ENCODE measurements at regions not wholly inside any gene's neighbourhood (a gene's known extent, or its start where the extent isn't known, plus 50 kb on each side); places are given as distances from the start of the nearest gene placed in this dataset.

DNA sequence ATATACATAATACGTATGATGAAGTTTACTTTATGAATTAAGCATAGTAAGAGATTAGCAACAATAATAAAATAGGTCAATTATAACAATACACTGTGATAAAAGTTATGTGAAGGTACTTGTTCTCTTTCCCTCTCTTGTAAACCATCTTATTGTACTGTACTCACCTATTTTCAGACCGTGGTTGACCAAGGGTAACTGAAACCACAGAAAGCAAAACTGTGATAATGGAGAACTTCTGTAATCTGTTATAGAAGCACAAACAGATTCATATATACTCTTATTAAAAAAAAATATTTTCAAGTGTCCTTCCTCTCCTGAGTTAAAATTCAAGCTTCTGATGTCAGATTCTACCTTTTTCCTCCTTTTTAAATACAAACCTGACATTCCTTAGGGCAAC is 1247.8 kb upstream of the SORCS1 start:
- ChIA-PET POLR2A (no interaction called here), CTCF (no interaction called here)
- no peak for DNase-seq (ENCODE audit: extremely low spot score)
- TF ChIP-seq TARDBP (IDR thresholded peaks at IDR 0.05) (no peak), ZNF384 (IDR thresholded peaks at IDR 0.05) (no peak), SP1 (IDR thresholded peaks at IDR 0.05) (no peak), FOXM1 (IDR thresholded peaks at IDR 0.05; ENCODE audit: borderline replicate concordance) (no peak), NFRKB (IDR thresholded peaks at IDR 0.05) (no peak), SUZ12 (IDR thresholded peaks at IDR 0.05) (no peak), L3MBTL2 (conservative IDR thresholded peaks at IDR 0.05) (no peak), LEF1 (IDR thresholded peaks at IDR 0.05; ENCODE audit: borderline replicate concordance) (no peak), ELF4 (IDR thresholded peaks at IDR 0.05) (no peak), BHLHE40 (IDR thresholded peaks at IDR 0.05; ENCODE audit: borderline replicate concordance) (no peak), PKNOX1 (IDR thresholded peaks at IDR 0.05) (no peak), FOXA1 (IDR thresholded peaks at IDR 0.05) (no peak), HDGF (IDR thresholded peaks at IDR 0.05; ENCODE audit: borderline replicate concordance) (no peak), ARNT (IDR thresholded peaks at IDR 0.05) (no peak), CTBP1 (IDR thresholded peaks at IDR 0.05; ENCODE audit: borderline replicate concordance) (no peak), FOXK2 (IDR thresholded peaks at IDR 0.05) (no peak)

DNA sequence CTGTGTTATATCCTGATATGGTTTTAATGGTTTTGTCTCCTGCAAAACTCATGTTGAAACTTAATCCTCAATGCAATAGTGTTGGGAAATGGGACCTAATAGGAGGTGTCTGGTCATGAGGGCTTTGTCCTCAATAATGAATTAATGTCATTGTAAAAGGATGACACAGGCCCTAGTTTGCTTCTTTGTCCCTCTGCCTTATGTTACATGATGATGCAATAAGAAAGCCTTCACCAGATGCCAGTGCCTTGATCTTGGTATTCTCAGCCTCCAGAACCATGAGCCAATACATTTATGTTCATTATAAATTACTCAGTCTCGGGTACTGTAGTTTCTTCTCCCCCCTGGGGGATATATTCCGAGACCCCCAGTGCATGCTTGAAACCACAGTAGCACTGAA is 1247.4 kb upstream of the SORCS1 start:
- TF ChIP-seq SP1 (IDR thresholded peaks at IDR 0.05) (no peak), ARNT (IDR thresholded peaks at IDR 0.05) (no peak), ZNF384 (IDR thresholded peaks at IDR 0.05) (no peak), CTBP1 (IDR thresholded peaks at IDR 0.05; ENCODE audit: borderline replicate concordance) (no peak), FOXA1 (IDR thresholded peaks at IDR 0.05) (no peak), ELF4 (IDR thresholded peaks at IDR 0.05) (no peak), SUZ12 (IDR thresholded peaks at IDR 0.05) (no peak), HDGF (IDR thresholded peaks at IDR 0.05; ENCODE audit: borderline replicate concordance) (no peak), BHLHE40 (IDR thresholded peaks at IDR 0.05; ENCODE audit: borderline replicate concordance) (no peak)
- POLR2A ChIA-PET = no interaction called here
- DNase-seq (ENCODE audit: extremely low spot score) = no peak
- CTCF ChIA-PET = no interaction called here

GRCh38 chr10:108411206-108411605 is 1246.7 kb upstream of the SORCS1 start:
- DNase-seq (ENCODE audit: extremely low spot score) = no peak
- CTCF ChIA-PET = no interaction called here
- POLR2A ChIA-PET = no interaction called here
- TF ChIP-seq L3MBTL2 (conservative IDR thresholded peaks at IDR 0.05) (no peak), PKNOX1 (IDR thresholded peaks at IDR 0.05) (no peak), SUZ12 (IDR thresholded peaks at IDR 0.05) (no peak), ELF4 (IDR thresholded peaks at IDR 0.05) (no peak), LEF1 (IDR thresholded peaks at IDR 0.05; ENCODE audit: borderline replicate concordance) (no peak)

GRCh38 chr10:108410236-108410635 is 1245.7 kb upstream of the SORCS1 start:
- ChIA-PET CTCF (no interaction called here), POLR2A (no interaction called here)
- no peak for DNase-seq (ENCODE audit: extremely low spot score)
- TF ChIP-seq FOXK2 (IDR thresholded peaks at IDR 0.05) (no peak), FOXA1 (IDR thresholded peaks at IDR 0.05) (no peak), L3MBTL2 (conservative IDR thresholded peaks at IDR 0.05) (no peak), BHLHE40 (IDR thresholded peaks at IDR 0.05; ENCODE audit: borderline replicate concordance) (no peak), ELF4 (IDR thresholded peaks at IDR 0.05) (no peak), ARNT (IDR thresholded peaks at IDR 0.05) (no peak), CTBP1 (IDR thresholded peaks at IDR 0.05; ENCODE audit: borderline replicate concordance) (no peak), HDGF (IDR thresholded peaks at IDR 0.05; ENCODE audit: borderline replicate concordance) (no peak), SP1 (IDR thresholded peaks at IDR 0.05) (no peak), NFRKB (IDR thresholded peaks at IDR 0.05) (no peak), LEF1 (IDR thresholded peaks at IDR 0.05; ENCODE audit: borderline replicate concordance) (no peak), TARDBP (IDR thresholded peaks at IDR 0.05) (no peak), FOXM1 (IDR thresholded peaks at IDR 0.05; ENCODE audit: borderline replicate concordance) (no peak), ZNF384 (IDR thresholded peaks at IDR 0.05) (no peak), SUZ12 (IDR thresholded peaks at IDR 0.05) (no peak), PKNOX1 (IDR thresholded peaks at IDR 0.05) (no peak)

DNA sequence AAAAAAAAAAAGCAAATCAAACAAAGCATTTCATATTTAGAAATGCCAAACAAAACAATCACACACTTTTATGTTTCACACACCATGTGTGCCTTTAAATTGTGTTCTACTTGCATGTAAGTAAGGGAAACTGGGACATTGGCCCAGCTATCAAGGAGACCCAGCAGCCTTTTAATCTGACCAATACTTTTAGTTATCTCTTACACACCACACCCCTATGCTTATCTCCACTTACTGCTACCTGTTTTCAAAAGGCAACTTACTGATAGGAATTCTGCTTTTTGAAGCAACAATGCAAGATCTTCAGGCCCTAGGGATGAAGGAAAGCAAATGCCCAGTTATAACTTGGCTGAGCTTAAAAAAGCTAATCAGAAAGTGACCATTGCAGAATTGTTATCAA is 1244.8 kb upstream of the SORCS1 start:
- no peak for DNase-seq (ENCODE audit: extremely low spot score)
- TF ChIP-seq SUZ12 (IDR thresholded peaks at IDR 0.05) (no peak), FOXM1 (IDR thresholded peaks at IDR 0.05; ENCODE audit: borderline replicate concordance) (no peak), CTBP1 (IDR thresholded peaks at IDR 0.05; ENCODE audit: borderline replicate concordance) (no peak), L3MBTL2 (conservative IDR thresholded peaks at IDR 0.05) (no peak), TARDBP (IDR thresholded peaks at IDR 0.05) (no peak), PKNOX1 (IDR thresholded peaks at IDR 0.05) (no peak), FOXA1 (IDR thresholded peaks at IDR 0.05) (no peak), ELF4 (IDR thresholded peaks at IDR 0.05) (no peak), BHLHE40 (IDR thresholded peaks at IDR 0.05; ENCODE audit: borderline replicate concordance) (no peak), NFRKB (IDR thresholded peaks at IDR 0.05) (no peak), FOXK2 (IDR thresholded peaks at IDR 0.05) (no peak), SP1 (IDR thresholded peaks at IDR 0.05) (no peak), HDGF (IDR thresholded peaks at IDR 0.05; ENCODE audit: borderline replicate concordance) (no peak), ARNT (IDR thresholded peaks at IDR 0.05) (no peak), LEF1 (IDR thresholded peaks at IDR 0.05; ENCODE audit: borderline replicate concordance) (no peak), ZNF384 (IDR thresholded peaks at IDR 0.05) (no peak)
- ChIA-PET POLR2A (no interaction called here), CTCF (no interaction called here)

- no peak for TF ChIP-seq BHLHE40 (IDR thresholded peaks at IDR 0.05; ENCODE audit: borderline replicate concordance)
- no peak for TF ChIP-seq FOXK2 (IDR thresholded peaks at IDR 0.05)
- no peak for TF ChIP-seq FOXA1 (IDR thresholded peaks at IDR 0.05)
- no peak for TF ChIP-seq CTBP1 (IDR thresholded peaks at IDR 0.05; ENCODE audit: borderline replicate concordance)
- TF ChIP-seq ZNF384 (IDR thresholded peaks at IDR 0.05) = no peak
- TF ChIP-seq ELF4 (IDR thresholded peaks at IDR 0.05) = no peak
- no peak for TF ChIP-seq PKNOX1 (IDR thresholded peaks at IDR 0.05)
- no peak for TF ChIP-seq TARDBP (IDR thresholded peaks at IDR 0.05)
- no peak for TF ChIP-seq NFRKB (IDR thresholded peaks at IDR 0.05)
- TF ChIP-seq SP1 (IDR thresholded peaks at IDR 0.05) = no peak
- no peak for TF ChIP-seq HDGF (IDR thresholded peaks at IDR 0.05; ENCODE audit: borderline replicate concordance)
- no peak for TF ChIP-seq FOXM1 (IDR thresholded peaks at IDR 0.05; ENCODE audit: borderline replicate concordance)
- TF ChIP-seq LEF1 (IDR thresholded peaks at IDR 0.05; ENCODE audit: borderline replicate concordance) = no peak
- no peak for TF ChIP-seq L3MBTL2 (conservative IDR thresholded peaks at IDR 0.05)
- no peak for TF ChIP-seq SUZ12 (IDR thresholded peaks at IDR 0.05)
- no peak for TF ChIP-seq ARNT (IDR thresholded peaks at IDR 0.05)
- CTCF ChIA-PET = no interaction called here
- no peak for DNase-seq (ENCODE audit: extremely low spot score)
- POLR2A ChIA-PET = no interaction called here
Observed at GRCh38 chr10:108404155-108404554, 1239.6 kb upstream of the SORCS1 start.

Data from HEK293T (cell line).